HepG2 (cell line): ENCODE measurements at regions not wholly inside any gene's neighbourhood (a gene's known extent, or its start where the extent isn't known, plus 50 kb on each side); places are given as distances from the start of the nearest gene placed in this dataset.
A peak's percentile ranks its signal among the peaks of the same experiment; 100 is the strongest.

ENCODE experiments used
- ATAC-seq: fragments of 200-7000 bp; cut with Tn5 transposase; 3 replicates; pipeline ENCODE4 v1.9.1; 2020; ENCODE audit warnings: mild to moderate bottlenecking, moderate library complexity
- BruUV-seq: library from RNA; stranded (reverse); fragments of 400-500 nt; replicated peaks from 2 replicates; lab custom pipeline; 2021; lab: Mats Ljungman, UMichigan
- CTCF ChIA-PET: fragments of 300-600 bp; formaldehyde crosslinking; extraction: SDS; loops from one replicate; lab custom pipeline; 2021; ENCODE audit warnings: low total read pairs, inconsistent platforms, low intra/inter-chr PET ratio; lab: Yijun Ruan, JAX
- POLR2A ChIA-PET: fragments of 350-600 bp; sonication (Branson Sonifier 250); formaldehyde crosslinking; loops from one replicate; lab custom pipeline; 2020; ENCODE audit warnings: antibody characterized with exemption, inconsistent platforms; lab: Yijun Ruan, JAX
- DNase-seq: peaks from one replicate; pipeline ENCODE4 v3.0.0-alpha.2; 2015; ENCODE audit warnings: low spot score
- FAIRE-seq: peaks from 3 replicates; lab custom pipeline; 2011; peaks lifted over from hg19 to GRCh38; lab: Jason Lieb, UNC
- H2AFZ ChIP-seq: one replicate; pipeline ENCODE4 v1.6.1; 2011; ENCODE audit warnings: low read length, inconsistent platforms
- H3K27ac ChIP-seq: fragments of 300-600 bp; 3 replicates; pipeline ENCODE4 v1.8.0; 2011; ENCODE audit warnings: mixed run types, mild to moderate bottlenecking, mixed read lengths, low read length, inconsistent platforms; ENCODE audit not compliant: insufficient read depth; ENCODE audit errors: extremely low read length
- H3K27me3 ChIP-seq, 2 experiments: fragments of 200-600 bp in 1 of 2; 2 replicates in 1 of 2; 3 replicates in 1 of 2; pipeline versions ENCODE4 v1.6.0 to v1.8.0; 2011; ENCODE audit warnings: low read length in 2 of 2, mild to moderate bottlenecking in 2 of 2, moderate library complexity in 2 of 2, inconsistent platforms in 1 of 2; ENCODE audit not compliant: insufficient read depth in 2 of 2, control insufficient read depth in 1 of 2
- H3K36me3 ChIP-seq, 2 experiments: fragments of 200-600 bp in 1 of 2; replicated peaks in 1 of 2; 2 replicates in 1 of 2; 3 replicates in 1 of 2; pipeline versions ENCODE4 v1.5.1 to v1.8.0; 2011; ENCODE audit warnings: low read length in 2 of 2, inconsistent platforms in 1 of 2; ENCODE audit not compliant: insufficient read depth in 2 of 2, control insufficient read depth in 1 of 2
- H3K4me1 ChIP-seq: 2 replicates; pipeline ENCODE4 v1.5.1; 2012; ENCODE audit warnings: low read length, inconsistent platforms; ENCODE audit not compliant: insufficient read depth
- H3K4me2 ChIP-seq: 2 replicates; pipeline ENCODE4 v1.6.0; 2011; ENCODE audit warnings: low read depth, low read length, inconsistent platforms
- H3K4me3 ChIP-seq, 3 experiments: fragments of 200-600 bp in 1 of 3; sonication (generic), shearing (Covaris generic) in 1 of 3; replicated peaks in 1 of 3; 2 replicates each; pipeline ENCODE4 v1.5.1; 2011 to 2016; ENCODE audit warnings: low read length in 3 of 3, inconsistent platforms in 2 of 3, low read depth in 2 of 3, mild to moderate bottlenecking in 2 of 3, control low read depth in 1 of 3, mixed read lengths in 1 of 3; ENCODE audit not compliant: insufficient read depth in 1 of 3
- H3K79me2 ChIP-seq: one replicate; pipeline ENCODE4 v1.6.1; 2011; ENCODE audit warnings: low read length, inconsistent platforms; ENCODE audit not compliant: insufficient read depth
- H3K9ac ChIP-seq: 2 replicates; pipeline ENCODE4 v1.6.0; 2011; ENCODE audit warnings: mild to moderate bottlenecking, low read depth, low read length, inconsistent platforms; ENCODE audit not compliant: insufficient read depth
- H3K9me3 ChIP-seq: 2 replicates; pipeline ENCODE4 v1.5.1; 2012; ENCODE audit warnings: mild to moderate bottlenecking, low read length
- H4K20me1 ChIP-seq: 2 replicates; pipeline ENCODE4 v1.6.0; 2011; ENCODE audit warnings: inconsistent platforms, mild to moderate bottlenecking, low read length, moderate library complexity; ENCODE audit not compliant: insufficient read depth
- CCAR2 ChIP-seq: fragments of 200-400 bp; formaldehyde crosslinking; optimal IDR thresholded peaks from 2 replicates; pipeline ENCODE3; 2018; ENCODE audit warnings: low read depth, mild to moderate bottlenecking, low read length, moderate library complexity
- PHF8 ChIP-seq: sonication (generic); formaldehyde crosslinking; IDR thresholded peaks from 2 replicates; pipeline ENCODE4 v1.5.0; 2020; ENCODE audit warnings: missing genetic modification reagents
- PITX1 ChIP-seq: sonication (generic); formaldehyde crosslinking; IDR thresholded peaks from 2 replicates; pipeline ENCODE4 v1.5.1; 2020; ENCODE audit warnings: mild to moderate bottlenecking, missing genetic modification reagents
- PTBP1 ChIP-seq: fragments of 200-400 bp; formaldehyde crosslinking; IDR thresholded peaks from 2 replicates; pipeline ENCODE4 v1.6.1; 2018; ENCODE audit warnings: low read length, low read depth; ENCODE audit not compliant: poor library complexity, severe bottlenecking
- RORA ChIP-seq: sonication (generic); formaldehyde crosslinking; IDR thresholded peaks from 2 replicates; pipeline ENCODE4 v1.5.0; 2020; ENCODE audit warnings: mild to moderate bottlenecking, missing genetic modification reagents, moderate library complexity
- ZNF382 ChIP-seq: sonication (generic); formaldehyde crosslinking; IDR thresholded peaks from 2 replicates; pipeline ENCODE4 v1.5.0; 2020; ENCODE audit warnings: missing genetic modification reagents, mild to moderate bottlenecking, borderline replicate concordance
- ZNF432 ChIP-seq: sonication (generic); formaldehyde crosslinking; IDR thresholded peaks from 2 replicates; pipeline ENCODE4 v1.5.0; 2020; ENCODE audit warnings: missing genetic modification reagents, mild to moderate bottlenecking, borderline replicate concordance
- ZNF572 ChIP-seq: sonication (generic); formaldehyde crosslinking; IDR thresholded peaks from 2 replicates; pipeline ENCODE4 v1.5.1; 2020; ENCODE audit warnings: mild to moderate bottlenecking, missing genetic modification reagents
- ZNF615 ChIP-seq: sonication (generic); formaldehyde crosslinking; IDR thresholded peaks from 2 replicates; pipeline ENCODE4 v1.5.0; 2020; ENCODE audit warnings: mild to moderate bottlenecking, missing genetic modification reagents, borderline replicate concordance
- ZNF674 ChIP-seq: sonication (generic); formaldehyde crosslinking; IDR thresholded peaks from 2 replicates; pipeline ENCODE4 v1.5.0; 2020; ENCODE audit warnings: low read depth, mild to moderate bottlenecking, missing genetic modification reagents
- ZNF878 ChIP-seq: sonication (generic); formaldehyde crosslinking; IDR thresholded peaks from 2 replicates; pipeline ENCODE4 v1.8.1; 2023; ENCODE audit warnings: mild to moderate bottlenecking, missing genetic modification reagents, moderate library complexity
- WGBS: methylation state at CpG from one replicate; pipeline ENCODE4 v1.1.6; 2017; ENCODE audit warnings: low lambda C conversion rate; 5-methylcytosine and 5-hydroxymethylcytosine counted together
- in situ Hi-C: cut with HindIII; loops from 2 replicates; pipeline ENCODE4 v1.10.0; 2017; ENCODE audit warnings: low pct_unique_long_range_greater_than_20kb; ENCODE audit not compliant: extremely low pct_ligation_motif_present
- intact Hi-C: fragments of 100-400 bp; cut with micrococcal nuclease; formaldehyde crosslinking; loops from one replicate; pipeline ENCODE4 v1.10.0; 2022; ENCODE audit not compliant: unreplicated experiment
- TF ChIP-seq, protein P1 (sequence below): IDR thresholded peaks from 2 replicates; pipeline ENCODE4 v1.6.1; 2016; ENCODE audit warnings: low read depth, borderline replicate concordance
- TF ChIP-seq, protein P2 (sequence below): sonication (generic); formaldehyde crosslinking; conservative IDR thresholded peaks from 2 replicates; pipeline ENCODE4 v1.4.0; 2020; ENCODE audit warnings: missing genetic modification reagents

DNA sequence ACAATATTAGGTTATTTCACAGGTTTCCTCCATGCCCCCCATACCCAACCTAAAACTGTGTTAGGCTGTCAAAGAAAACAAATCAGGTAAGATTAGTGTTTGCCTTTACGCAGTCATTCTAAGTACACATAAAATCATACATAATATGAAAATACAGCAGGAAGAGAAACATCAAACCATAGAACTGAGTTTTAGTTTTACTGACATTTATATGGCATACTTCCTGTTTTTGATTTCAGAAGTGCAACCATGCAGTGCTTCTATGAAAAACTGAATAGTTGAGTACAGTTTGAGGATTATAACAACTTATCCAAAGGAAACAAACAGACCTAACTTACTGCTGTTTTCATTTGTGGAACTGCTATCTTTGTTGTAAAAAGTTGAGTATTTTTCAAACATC lies 91.3 kb downstream of the KCNRG start:
- TF ChIP-seq ZNF432 (CRISPR knock-in tag) (no peak), PHF8 (CRISPR knock-in tag) (no peak), ZNF878 (CRISPR knock-in tag) (no peak), ZNF674 (CRISPR knock-in tag) (no peak), ZNF382 (no peak), PITX1 (no peak), PTBP1 (no peak)
- Histone ChIP-seq H3K4me2 (no peak overlapping the region), H3K36me3 (no peaks in the 10 kb centered on the region; a peak in 3 of 5 replicates), H2AFZ (no peak overlapping the region), H3K27ac (no peak overlapping the region), H3K9me3 (no peaks in the 10 kb centered on the region), H3K79me2 (peaks cover 27% of the 10 kb centered on the region), H3K4me3 (no peak overlapping the region), H4K20me1 (no peaks in the 10 kb centered on the region), H3K9ac (no peak overlapping the region), H3K27me3 (no peaks in the 10 kb centered on the region), H3K4me1 (no peaks in the 10 kb centered on the region)
- POLR2A ChIA-PET = no interaction called here
- in situ Hi-C loops (no loop called here), intact Hi-C loops (no loop called here)
- no peak for ATAC-seq
- CTCF ChIA-PET = no interaction called here
- WGBS = 100% methylated on average over 1 of the region's 1 CpG
- BruUV-seq = no TSS peak
- DNase-seq = no peak
- peak; percentile 32 for FAIRE-seq

DNA sequence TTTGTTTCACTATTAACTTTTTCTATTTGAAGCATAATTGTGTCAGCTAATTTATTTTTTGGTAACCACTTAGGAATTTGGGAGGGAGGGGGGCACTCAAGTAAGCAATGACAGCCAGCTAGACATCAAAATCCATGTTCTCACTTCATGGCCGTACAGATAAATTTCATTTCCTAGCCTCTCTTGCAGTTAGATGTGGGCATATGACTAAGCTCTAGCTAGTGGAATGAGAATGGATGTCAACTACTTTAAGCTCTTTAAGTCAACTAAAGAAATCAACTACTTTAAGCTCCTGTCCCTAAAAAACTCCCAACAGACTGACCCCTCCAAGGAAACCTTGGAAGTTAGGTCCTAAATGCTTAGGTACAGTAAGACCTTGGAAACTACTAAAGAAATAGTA lies 92.0 kb downstream of the KCNRG start:
- POLR2A ChIA-PET = interaction anchor here (0.7 kb wide), 1 partner anchor 17 kb away, joined by 3 read pairs; no protein-coding TSS in a partner anchor
- Histone ChIP-seq H4K20me1 (no peaks in the 10 kb centered on the region), H3K4me3 (no peak overlapping the region), H3K4me2 (no peak overlapping the region), H3K79me2 (peaks cover 23% of the 10 kb centered on the region), H3K27ac (no peak overlapping the region), H2AFZ (no peak overlapping the region), H3K4me1 (no peaks in the 10 kb centered on the region), H3K9ac (no peak overlapping the region), H3K27me3 (no peaks in the 10 kb centered on the region), H3K9me3 (no peaks in the 10 kb centered on the region), H3K36me3 (no peaks in the 10 kb centered on the region; a peak in 3 of 5 replicates)
- intact Hi-C loops = no loop called here
- 100% methylated on average over 1 of the region's 1 CpG for WGBS
- ATAC-seq (no peak), FAIRE-seq (no peak), DNase-seq (no peak)
- CTCF ChIA-PET = no interaction called here
- TF ChIP-seq, protein P1, sequence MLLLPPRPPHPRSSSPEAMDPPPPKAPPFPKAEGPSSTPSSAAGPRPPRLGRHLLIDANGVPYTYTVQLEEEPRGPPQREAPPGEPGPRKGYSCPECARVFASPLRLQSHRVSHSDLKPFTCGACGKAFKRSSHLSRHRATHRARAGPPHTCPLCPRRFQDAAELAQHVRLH (CRISPR knock-in tag) = no peak
- no peak for TF ChIP-seq CCAR2
- TF ChIP-seq ZNF615 (CRISPR knock-in tag) = no peak
- no peak for TF ChIP-seq RORA
- no peak for TF ChIP-seq ZNF572 (CRISPR knock-in tag)
- TF ChIP-seq, protein P2, sequence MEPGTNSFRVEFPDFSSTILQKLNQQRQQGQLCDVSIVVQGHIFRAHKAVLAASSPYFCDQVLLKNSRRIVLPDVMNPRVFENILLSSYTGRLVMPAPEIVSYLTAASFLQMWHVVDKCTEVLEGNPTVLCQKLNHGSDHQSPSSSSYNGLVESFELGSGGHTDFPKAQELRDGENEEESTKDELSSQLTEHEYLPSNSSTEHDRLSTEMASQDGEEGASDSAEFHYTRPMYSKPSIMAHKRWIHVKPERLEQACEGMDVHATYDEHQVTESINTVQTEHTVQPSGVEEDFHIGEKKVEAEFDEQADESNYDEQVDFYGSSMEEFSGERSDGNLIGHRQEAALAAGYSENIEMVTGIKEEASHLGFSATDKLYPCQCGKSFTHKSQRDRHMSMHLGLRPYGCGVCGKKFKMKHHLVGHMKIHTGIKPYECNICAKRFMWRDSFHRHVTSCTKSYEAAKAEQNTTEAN (CRISPR knock-in tag) = no peak
- no TSS peak for BruUV-seq
- in situ Hi-C loops = no loop called here
